Right hindlimb (tissue), 1 donor: ENCODE measurements at regions not wholly inside any gene's neighbourhood (a gene's known extent, or its start where the extent isn't known, plus 50 kb on each side); places are given as distances from the start of the nearest gene placed in this dataset.

Source experiments
- DNase-seq: peaks from one replicate; pipeline ENCODE4 v3.0.0-alpha.2; 2018

DNA sequence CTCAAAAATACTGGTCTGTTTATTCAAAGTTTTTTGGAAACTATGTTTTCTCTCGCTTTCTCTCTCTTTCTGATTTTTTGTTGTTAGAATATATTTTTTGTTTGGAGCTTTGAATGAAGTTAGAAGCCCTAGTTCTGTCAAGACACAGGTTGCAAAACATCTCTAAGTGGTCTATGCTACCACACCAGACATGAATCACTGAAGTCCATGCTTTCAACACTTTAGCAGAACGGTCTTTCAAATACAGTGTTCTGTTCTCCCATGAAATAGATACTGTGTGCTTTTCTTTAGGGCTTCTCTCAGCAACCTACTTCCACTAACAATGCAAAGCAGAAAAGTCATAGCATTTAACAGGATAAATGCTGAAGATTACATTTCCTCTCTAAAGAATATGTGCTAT is 392.5 kb downstream of the TMEM167A start:
- no peak for DNase-seq

GRCh38 chr5:82684165-82684564 is 393.0 kb downstream of the TMEM167A start:
- peak; percentile 75 for DNase-seq

DNA sequence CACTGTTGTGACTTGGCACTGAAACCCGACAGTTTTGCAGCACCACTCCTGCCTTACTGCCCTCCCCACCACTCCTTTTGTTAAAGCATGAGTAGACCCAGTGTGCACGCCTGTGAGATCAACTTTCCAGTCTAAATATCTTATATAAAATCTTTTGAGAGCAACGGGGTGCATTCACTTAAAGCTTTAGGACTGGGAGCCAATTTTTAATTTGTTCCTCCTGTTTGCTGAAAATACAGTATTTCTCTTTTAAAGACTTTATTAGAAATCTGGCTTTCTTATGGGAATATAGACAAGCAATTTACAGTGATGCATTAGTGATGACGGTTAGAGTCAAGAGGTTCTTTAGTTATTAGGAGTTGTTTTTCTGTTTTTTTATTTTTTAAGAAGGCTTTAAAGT is 397.5 kb downstream of the TMEM167A start:
- DNase-seq, result peak; percentile 23

GRCh38 chr5:82676661-82677060 is 398.5 kb upstream of the RPS23 start:
- no peak for DNase-seq

- DNase-seq, result no peak
These were observed 396.5 kb upstream of the RPS23 start for GRCh38 chr5:82674671-82675070.

- no peak for DNase-seq
These were observed 395.1 kb upstream of the RPS23 start for GRCh38 chr5:82673057-82673809.

DNA sequence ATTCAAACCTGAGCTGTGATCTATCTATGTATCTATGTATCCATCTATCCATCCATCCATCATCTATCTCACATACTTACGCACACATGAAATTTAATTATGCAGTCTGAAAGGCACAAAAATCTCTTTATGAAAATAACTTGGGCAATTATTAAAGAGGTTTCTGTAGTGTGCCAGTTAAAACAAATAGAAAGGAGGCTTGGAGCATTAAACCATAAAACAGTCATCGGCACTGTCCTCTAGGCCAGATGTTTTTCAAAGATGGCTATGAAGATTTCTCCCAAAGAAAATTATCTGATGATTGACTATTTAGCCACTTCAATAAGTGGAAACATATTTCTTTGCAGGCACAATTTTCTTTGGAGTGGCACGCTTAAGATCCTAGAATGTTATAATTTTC is 392.5 kb upstream of the RPS23 start:
- no peak for DNase-seq

DNA sequence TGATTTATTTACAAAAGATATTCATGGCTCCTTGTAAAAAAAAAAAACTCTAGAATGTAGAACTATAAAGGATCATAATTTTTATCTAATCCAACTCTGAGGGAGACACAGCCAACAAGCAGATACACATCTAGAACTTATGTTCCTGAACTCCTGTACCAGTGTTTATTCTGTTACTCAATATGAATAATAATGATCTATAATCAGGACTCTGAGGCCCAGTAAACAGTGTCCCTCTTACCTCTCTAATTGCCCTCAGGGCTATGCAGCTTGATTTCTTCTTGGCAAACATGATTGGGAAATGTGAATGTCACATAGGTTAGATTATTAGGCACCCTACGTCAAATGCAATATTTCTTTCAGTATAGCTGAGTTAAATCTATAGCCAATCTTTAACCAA is 391.6 kb upstream of the RPS23 start:
- DNase-seq, result no peak

DNA sequence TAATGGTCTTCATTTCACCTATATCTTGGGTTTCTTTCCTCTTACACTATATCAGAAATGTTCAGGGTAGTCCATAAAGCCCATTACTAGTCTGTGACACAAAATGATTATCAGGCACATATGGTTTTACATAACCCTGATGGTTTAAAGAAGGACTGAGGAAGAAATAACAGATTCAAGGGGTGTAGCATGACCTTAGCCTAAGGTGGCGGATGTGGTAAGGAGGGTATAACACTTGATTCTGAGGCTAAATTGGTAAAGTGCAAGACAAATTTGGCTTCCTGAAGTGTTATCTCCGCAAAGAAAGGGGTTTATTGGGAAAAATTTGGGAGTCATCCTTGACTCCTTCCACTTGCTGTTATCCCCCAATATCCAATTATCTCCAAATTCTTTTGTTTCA is 388.2 kb upstream of the RPS23 start:
- no peak for DNase-seq

GRCh38 chr5:82664732-82665131 is 386.6 kb upstream of the RPS23 start:
- no peak for DNase-seq

DNA sequence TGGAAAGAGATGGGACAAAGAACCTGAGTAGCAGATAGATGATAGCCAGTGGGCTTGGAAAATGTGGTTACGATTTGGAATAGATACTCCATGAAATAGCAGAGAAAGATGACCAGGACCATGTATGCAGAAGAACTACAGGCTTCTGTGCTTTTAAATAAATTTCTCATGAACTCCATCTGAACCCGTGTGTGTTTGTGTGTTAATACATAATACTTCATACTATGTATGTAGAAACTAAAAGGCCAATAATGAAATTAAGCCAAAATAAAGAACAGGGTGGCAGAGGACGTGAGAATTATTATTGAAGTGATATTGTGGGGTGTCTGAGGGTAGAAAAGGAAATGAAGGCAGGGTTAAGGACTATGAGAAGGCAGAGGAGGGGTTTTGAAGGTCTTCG is 385.1 kb upstream of the RPS23 start:
- no peak for DNase-seq

DNA sequence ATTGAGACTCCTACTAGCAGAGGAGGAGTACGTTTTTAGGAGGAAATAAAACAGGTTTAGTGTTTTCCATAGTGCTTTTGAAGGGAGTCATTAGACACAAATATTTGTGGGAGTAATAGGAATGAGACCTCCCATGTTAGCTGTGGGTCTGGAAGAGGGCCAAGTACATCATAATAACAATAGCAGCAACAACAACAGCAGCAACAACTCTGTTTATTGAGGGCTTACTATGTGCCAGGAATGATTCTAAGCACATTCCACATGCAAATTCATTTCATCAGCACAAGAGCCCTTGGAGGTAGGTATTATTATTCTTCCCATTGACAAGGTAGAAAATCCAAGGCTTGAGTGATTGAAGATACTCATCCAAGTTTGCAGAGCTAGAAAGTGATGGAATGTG is 384.2 kb upstream of the RPS23 start:
- DNase-seq, result no peak

GRCh38 chr5:82661933-82662332 is 383.8 kb upstream of the RPS23 start:
- DNase-seq, result no peak

DNA sequence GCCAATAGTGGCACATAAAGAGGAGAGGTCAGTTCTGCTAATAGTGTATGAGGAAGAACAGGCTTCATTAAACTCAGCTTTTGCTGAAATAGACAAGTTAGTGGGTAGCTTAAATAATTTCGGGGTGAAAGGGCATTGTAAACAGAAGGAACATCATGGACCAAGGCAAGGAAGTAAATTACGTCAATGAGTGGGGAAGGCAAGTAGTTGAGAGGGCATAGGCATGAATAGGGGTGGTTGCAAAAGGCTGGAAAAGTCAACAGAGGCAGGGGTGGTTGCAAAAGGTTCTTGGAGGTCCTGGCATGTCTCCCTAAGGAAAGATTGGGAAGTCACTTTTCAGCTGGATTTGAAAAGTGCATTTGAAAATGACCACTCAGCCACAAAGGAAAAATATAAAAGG is 383.3 kb upstream of the RPS23 start:
- DNase-seq, result no peak

- no peak for DNase-seq
These were observed 381.0 kb upstream of the RPS23 start for GRCh38 chr5:82659115-82659514.

DNA sequence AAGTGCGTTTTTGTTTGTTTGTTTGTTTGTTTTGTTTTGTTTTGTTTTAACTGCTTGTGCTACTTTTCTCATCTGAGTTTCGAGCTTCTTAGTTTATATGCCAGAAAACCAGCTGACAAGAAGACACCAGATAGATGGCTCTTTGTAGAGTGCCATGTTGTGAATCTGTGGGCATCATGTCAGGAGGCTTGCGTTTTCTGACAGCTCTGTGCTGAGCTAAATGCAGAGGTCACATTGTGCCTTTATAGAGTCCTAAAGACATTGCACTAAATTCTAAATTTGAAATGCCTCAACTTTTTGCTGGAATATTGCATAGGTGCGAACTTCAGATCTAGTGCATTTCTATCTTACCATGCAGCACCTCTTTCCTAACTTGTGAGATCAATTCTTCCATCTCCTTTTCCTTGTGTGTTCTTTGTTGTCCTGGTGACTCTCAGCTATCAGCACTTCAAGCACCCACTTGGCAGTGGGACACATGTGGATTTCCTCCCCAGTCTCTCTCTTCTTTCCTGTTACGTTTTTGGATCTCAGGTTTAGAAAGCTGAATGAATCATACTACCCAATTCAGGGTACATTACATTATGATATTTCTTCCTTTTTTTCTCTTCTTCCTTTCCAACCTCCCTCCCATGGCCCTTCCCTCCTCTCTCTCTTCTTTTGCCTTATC is 379.0 kb upstream of the RPS23 start:
- no peak for DNase-seq

- peak; percentile 54 for DNase-seq
These were observed 378.2 kb upstream of the RPS23 start for GRCh38 chr5:82656341-82656761.

DNA sequence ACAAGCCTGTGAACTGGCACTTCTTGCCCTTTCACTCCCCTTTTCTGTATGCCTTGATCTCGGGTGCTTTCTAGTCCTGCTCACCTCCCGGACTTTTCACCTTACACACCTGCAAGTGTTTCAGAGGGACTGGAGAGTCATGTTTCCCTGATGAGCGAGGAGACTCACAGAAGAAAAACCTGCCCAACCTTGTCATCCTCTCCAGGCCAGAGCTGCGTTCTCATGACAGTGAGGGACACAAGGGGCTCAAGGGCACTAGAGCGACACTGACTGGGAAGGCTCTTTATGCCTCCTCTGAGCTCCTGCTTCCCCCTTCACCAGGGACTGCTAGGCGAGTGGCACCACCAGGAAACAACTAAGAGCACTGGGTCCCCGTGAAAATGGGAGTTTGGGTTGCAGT is 376.9 kb upstream of the RPS23 start:
- DNase-seq, result no peak

- DNase-seq, result no peak
These were observed 371.8 kb upstream of the RPS23 start for GRCh38 chr5:82649943-82650342.

DNA sequence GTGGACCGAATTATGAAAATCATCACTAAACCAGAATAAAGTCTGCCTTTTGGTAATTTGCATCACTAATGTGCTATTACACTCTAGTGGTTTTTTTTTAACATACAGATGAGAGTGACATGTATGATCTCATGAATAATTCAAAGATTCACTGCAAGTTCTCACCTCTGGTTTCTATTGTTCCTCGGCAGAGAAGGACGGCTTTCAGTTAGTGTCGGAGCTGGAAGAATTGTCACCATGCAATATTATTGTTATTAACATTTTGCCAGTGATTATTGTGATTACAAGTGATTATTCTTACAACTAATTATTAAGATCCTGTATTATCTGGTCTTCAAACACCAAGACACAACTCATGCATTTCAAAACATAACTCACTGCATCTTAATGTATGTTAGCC is 366.6 kb upstream of the RPS23 start:
- DNase-seq, result no peak

- no peak for DNase-seq
These were observed 366.1 kb upstream of the RPS23 start for GRCh38 chr5:82644229-82644628.

GRCh38 chr5:82642313-82642712 is 364.2 kb upstream of the RPS23 start:
- DNase-seq, result no peak

DNA sequence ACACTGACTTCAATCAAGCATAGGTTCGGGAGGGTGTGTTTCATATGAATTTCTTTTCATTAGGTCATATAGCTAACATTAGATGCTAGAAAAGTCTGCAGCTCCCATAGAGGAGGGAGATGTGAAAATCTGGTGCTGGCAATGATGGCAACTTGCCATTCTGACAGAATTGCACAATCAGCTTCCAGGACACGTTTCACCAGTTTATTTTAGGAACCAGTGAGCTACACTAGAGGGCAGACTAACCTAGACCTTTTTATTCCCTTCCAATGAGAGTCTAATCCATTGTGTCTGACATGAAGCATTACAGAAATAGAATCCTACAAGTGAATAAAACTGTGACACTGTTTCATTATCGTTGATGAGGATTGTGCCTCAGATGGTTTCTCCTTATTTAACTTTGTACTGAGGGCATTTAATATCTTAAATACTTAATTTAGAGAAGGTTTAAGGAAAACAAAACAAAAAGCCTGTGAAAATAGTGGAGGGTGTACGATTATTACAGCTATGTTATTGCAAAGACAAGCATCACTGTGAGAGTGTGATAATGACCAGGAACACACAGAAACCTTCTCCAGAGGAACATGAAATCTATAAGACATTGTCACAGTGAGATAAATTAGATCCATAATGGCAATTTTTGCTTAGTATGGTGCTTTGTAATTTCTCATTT is 363.3 kb upstream of the RPS23 start:
- peak; percentile 82 for DNase-seq

- DNase-seq, result no peak
These were observed 362.8 kb upstream of the RPS23 start for GRCh38 chr5:82640916-82641315.
